ENCODE measurements at regions not wholly inside any gene's neighbourhood (a gene's known extent, or its start where the extent isn't known, plus 50 kb on each side); places are given as distances from the start of the nearest gene placed in this dataset.

DNA sequence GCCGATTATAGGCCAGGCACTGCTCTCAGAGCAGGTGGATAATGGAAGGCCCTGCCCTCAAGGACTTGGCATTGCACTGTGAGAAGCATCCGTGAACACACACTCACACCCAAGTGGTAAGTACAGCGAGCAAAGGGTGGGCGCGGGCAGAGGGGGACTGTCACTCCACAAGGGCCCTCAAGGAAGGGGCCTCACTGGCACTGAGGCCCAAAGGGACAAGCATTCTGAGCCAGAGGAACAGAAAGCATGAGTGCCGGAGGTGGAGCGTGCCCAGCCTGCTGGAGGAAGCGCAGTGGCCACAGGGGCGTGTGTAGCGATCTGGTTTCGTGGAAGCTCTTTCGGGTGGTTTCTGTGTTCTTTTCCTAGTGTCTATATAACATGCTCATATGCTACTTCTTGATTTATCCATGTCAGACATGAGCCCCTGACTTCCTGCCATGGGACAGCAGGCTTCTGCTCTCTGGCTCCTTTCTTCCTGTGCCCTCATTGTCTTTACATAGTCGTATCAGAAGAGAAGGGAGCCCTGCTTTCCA lies 132.7 kb upstream of the ASB18 start:
- no peak for TF ChIP-seq SUPT20H (IDR thresholded peaks at IDR 0.05; ENCODE audit: borderline replicate concordance, control insufficient read depth, low read depth, low read length)
- TF ChIP-seq, protein P1, sequence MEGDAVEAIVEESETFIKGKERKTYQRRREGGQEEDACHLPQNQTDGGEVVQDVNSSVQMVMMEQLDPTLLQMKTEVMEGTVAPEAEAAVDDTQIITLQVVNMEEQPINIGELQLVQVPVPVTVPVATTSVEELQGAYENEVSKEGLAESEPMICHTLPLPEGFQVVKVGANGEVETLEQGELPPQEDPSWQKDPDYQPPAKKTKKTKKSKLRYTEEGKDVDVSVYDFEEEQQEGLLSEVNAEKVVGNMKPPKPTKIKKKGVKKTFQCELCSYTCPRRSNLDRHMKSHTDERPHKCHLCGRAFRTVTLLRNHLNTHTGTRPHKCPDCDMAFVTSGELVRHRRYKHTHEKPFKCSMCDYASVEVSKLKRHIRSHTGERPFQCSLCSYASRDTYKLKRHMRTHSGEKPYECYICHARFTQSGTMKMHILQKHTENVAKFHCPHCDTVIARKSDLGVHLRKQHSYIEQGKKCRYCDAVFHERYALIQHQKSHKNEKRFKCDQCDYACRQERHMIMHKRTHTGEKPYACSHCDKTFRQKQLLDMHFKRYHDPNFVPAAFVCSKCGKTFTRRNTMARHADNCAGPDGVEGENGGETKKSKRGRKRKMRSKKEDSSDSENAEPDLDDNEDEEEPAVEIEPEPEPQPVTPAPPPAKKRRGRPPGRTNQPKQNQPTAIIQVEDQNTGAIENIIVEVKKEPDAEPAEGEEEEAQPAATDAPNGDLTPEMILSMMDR (IDR thresholded peaks at IDR 0.05 in 2 of 3, conservative IDR thresholded peaks at IDR 0.05 in 1 of 3; ENCODE audit: control insufficient read depth in 2 of 3, extremely low read depth in 1 of 3, insufficient read depth in 1 of 3, low read depth in 3 of 3, low read length in 3 of 3), result no peak
- TF ChIP-seq, protein P2, sequence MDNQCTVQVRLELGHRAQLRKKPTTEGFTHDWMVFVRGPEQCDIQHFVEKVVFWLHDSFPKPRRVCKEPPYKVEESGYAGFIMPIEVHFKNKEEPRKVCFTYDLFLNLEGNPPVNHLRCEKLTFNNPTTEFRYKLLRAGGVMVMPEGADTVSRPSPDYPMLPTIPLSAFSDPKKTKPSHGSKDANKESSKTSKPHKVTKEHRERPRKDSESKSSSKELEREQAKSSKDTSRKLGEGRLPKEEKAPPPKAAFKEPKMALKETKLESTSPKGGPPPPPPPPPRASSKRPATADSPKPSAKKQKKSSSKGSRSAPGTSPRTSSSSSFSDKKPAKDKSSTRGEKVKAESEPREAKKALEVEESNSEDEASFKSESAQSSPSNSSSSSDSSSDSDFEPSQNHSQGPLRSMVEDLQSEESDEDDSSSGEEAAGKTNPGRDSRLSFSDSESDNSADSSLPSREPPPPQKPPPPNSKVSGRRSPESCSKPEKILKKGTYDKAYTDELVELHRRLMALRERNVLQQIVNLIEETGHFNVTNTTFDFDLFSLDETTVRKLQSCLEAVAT (IDR thresholded peaks at IDR 0.05), result no peak
- TF ChIP-seq SMC3 (IDR thresholded peaks at IDR 0.05; ENCODE audit: borderline replicate concordance, low read length), result no peak
- TF ChIP-seq ZSCAN29 (IDR thresholded peaks at IDR 0.05), result no peak
- no peak for TF ChIP-seq EGR1 (IDR thresholded peaks at IDR 0.05; ENCODE audit: borderline replicate concordance in 1 of 2, low read depth in 2 of 2, low read length in 2 of 2)
